AG10803 (cell line): ENCODE measurements at regions not wholly inside any gene's neighbourhood (a gene's known extent, or its start where the extent isn't known, plus 50 kb on each side); places are given as distances from the start of the nearest gene placed in this dataset.

Experiments
- DNase-seq: peaks from one replicate; pipeline ENCODE4 v3.0.0; 2010; ENCODE audit warnings: low read depth
- H3K4me3 ChIP-seq: 2 replicates; pipeline ENCODE4 v1.5.1; 2011; ENCODE audit warnings: mild to moderate bottlenecking, low read length, control low read depth
- CTCF ChIP-seq: conservative IDR thresholded peaks from 2 replicates; pipeline ENCODE4 v1.5.1; 2011; ENCODE audit warnings: mild to moderate bottlenecking, low read length, control low read depth, inconsistent platforms

DNA sequence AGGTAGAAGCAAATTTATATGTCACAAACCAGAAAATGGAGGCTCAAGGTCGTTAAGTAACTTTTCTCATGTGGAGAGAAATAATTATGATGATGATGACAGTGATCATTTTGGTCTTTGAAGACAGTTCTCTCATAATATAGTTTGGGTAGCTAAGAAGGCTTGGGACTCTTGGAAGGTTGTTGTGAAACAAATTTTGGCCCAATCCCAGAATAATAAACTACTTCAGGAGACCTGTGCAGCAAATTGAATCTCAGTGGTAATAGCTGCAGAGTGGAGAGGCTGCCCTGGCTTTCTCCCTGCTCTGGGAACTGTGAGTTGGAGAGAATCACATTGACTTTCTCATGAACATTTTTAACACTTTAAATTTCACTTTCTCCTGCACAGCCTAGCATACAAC, 217.2 kb upstream of the BOD1L1 start:
- H3K4me3 ChIP-seq = no peak overlapping the region
- DNase-seq = no peak
- TF ChIP-seq CTCF = no peak

DNA sequence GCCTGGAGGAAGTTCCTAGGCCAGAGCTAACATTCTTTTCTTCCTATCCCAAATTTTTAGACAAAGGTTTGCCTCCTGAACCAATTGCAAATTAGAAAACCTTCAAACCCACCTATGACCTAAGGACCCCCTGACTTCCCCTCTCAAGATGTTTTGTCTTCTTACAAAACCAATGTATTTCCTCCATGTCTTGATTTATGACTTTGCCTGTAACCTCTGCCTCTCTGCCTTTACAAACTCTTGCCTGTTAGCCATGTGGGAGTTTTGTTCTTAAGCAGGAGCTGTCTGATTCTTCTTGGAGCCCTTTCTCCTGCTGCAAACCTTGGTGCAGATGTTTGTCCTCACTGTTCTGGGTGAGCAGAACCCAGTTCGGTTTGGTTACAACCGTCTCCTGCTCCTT, 222.3 kb upstream of the BOD1L1 start:
- DNase-seq = no peak
- TF ChIP-seq CTCF = no peak
- no peak overlapping the region for H3K4me3 ChIP-seq

GRCh38 chr4:13851085-13851940, 223.8 kb upstream of the BOD1L1 start:
- H3K4me3 ChIP-seq = no peak overlapping the region
- TF ChIP-seq CTCF = no peak
- DNase-seq = no peak

DNA sequence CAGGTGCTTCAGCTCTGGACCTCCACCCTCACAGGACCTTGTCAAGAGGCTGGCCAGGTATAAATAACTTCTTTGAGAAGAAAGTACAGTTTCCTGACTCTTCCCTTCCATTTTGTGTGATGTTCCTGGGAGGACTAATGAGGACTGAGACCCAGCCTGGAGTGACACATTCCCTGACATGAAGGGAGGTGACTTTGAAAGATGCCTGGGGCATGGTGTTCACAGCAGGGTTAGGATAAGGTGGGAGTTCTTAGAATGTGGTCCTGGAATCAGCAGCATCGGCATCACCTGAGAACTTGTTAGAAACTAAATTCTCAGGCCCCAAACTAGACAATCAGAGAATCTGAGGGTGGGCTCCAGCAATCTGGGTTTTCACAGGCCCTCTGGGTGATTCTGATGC, 224.9 kb upstream of the BOD1L1 start:
- no peak for TF ChIP-seq CTCF

GRCh38 chr4:13856387-13856786, 228.9 kb upstream of the BOD1L1 start:
- no peak for TF ChIP-seq CTCF
- no peak overlapping the region for H3K4me3 ChIP-seq
- DNase-seq = no peak

More for the DNA sequence above, 224.9 kb upstream of the BOD1L1 start:
- H3K4me3 ChIP-seq = no peak overlapping the region
- DNase-seq = no peak

DNA sequence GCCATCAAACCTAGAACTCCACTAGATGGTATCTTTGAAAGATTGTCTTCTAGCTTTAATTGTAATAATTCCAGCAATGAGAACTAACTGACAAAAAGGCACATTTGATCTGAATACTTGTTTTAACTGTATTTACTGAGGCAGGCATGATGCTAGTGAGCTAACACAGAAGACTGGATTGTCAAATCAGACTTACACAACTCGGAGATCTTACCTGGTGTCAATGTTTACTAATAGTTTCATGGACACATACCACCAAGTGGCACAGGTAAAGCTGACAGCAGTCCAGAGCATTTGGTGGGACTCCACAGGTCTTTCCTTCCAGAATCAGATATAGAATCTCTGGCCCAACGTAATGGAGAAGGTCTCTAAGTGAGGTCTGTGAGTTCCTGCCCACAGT, 229.9 kb upstream of the BOD1L1 start:
- no peak for DNase-seq
- TF ChIP-seq CTCF = no peak

DNA sequence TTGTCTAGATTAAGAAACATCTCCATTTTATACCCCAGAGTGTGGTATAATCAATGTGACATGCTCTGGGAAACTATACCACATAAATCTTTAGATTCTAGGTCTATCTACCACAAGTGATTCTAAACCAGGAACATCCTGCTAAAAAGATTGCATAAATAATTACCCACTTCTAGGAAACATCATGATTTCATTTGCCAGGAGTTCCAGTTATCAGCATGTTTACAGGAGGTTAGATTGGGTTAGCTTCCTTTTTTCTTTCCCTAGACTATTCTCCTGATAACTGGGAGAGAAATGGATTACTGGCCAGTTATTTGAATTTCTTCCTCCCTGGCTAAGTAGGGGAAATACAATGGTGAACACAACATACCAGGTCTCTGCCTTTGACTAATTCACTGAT, 230.3 kb upstream of the BOD1L1 start:
- H3K4me3 ChIP-seq = no peak overlapping the region
- no peak for DNase-seq
- TF ChIP-seq CTCF = no peak

More for the DNA sequence above, 229.9 kb upstream of the BOD1L1 start:
- H3K4me3 ChIP-seq = no peak overlapping the region
